HCT116 (cell line): ENCODE measurements at regions not wholly inside any gene's neighbourhood (a gene's known extent, or its start where the extent isn't known, plus 50 kb on each side); places are given as distances from the start of the nearest gene placed in this dataset.

Experiments
- EZH2 ChIP-seq: fragments of 200-600 bp; sonication (generic); IDR thresholded peaks from 2 replicates; pipeline ENCODE4 v1.6.1; 2017; ENCODE audit warnings: antibody characterized with exemption, mixed run types
- EZH2phosphoT487 ChIP-seq: fragments of 200-600 bp; IDR thresholded peaks from 2 replicates; pipeline ENCODE4 v1.6.1; 2018; ENCODE audit warnings: antibody characterized with exemption, borderline replicate concordance
- POLR2AphosphoS5 ChIP-seq: IDR thresholded peaks from 2 replicates; pipeline ENCODE4 v1.6.1; 2011; ENCODE audit warnings: mild to moderate bottlenecking, low read depth, low read length, moderate library complexity
- ZNF274 ChIP-seq: fragments of 200-500 bp; sonication (Bioruptor generic); IDR thresholded peaks from 2 replicates; pipeline ENCODE4 v1.6.1; 2014; ENCODE audit warnings: mild to moderate bottlenecking, low read depth, low read length, inconsistent platforms

DNA sequence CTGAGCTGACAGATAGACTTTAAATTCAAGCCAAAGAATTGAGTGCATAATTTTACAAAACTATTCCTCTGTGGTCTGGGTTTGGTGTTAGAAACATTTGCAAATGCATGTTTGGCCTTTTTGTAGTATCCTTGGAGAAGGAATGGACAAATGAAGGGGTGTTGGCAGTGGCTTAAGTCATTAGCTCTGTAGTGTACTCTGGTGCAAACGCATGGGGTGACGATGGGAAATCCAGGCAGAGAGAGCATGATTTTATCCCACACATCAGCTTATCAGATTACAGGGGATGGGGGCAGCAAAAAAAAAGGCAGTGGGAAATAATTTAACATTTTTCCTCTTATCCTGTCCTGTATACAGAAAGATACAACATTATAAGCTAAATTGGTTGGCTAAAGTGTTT lies 320.6 kb downstream of the ZNF516 start:
- TF ChIP-seq POLR2AphosphoS5 (no peak), EZH2phosphoT487 (no peak), EZH2 (no peak), ZNF274 (no peak)
